GM12878 (cell line): ENCODE measurements at regions not wholly inside any gene's neighbourhood (a gene's known extent, or its start where the extent isn't known, plus 50 kb on each side); places are given as distances from the start of the nearest gene placed in this dataset.

Experiments
- BCL3 ChIP-seq: IDR thresholded peaks from 2 replicates; pipeline ENCODE4 v1.6.1; 2011; ENCODE audit warnings: borderline replicate concordance, low read depth, mild to moderate bottlenecking, moderate library complexity, low read length; ENCODE audit not compliant: insufficient read depth, poor library complexity, severe bottlenecking
- BCLAF1 ChIP-seq: fragments of 450-650 bp; IDR thresholded peaks from 2 replicates; pipeline ENCODE4 v1.6.1; 2017; ENCODE audit warnings: antibody characterized with exemption, mild to moderate bottlenecking, moderate library complexity
- CTCF ChIP-seq, 3 experiments: IDR thresholded peaks in 2 of 3; conservative IDR thresholded peaks in 1 of 3; 2 replicates each; pipeline ENCODE4 v1.5.1; 2011; ENCODE audit warnings: low read depth in 3 of 3, low read length in 3 of 3, mild to moderate bottlenecking in 3 of 3, control low read depth in 2 of 3, moderate library complexity in 2 of 3, inconsistent platforms in 1 of 3, mixed read lengths in 1 of 3; ENCODE audit not compliant: control insufficient read depth in 2 of 3, insufficient read depth in 1 of 3; ENCODE audit errors: extremely low read depth in 1 of 3
- EP300 ChIP-seq, 2 experiments: fragments of 150-350 bp in 1 of 2; IDR thresholded peaks; 2 replicates each; pipeline ENCODE4 v1.6.1; 2011 to 2012; ENCODE audit warnings: low read depth in 2 of 2, low read length in 2 of 2, borderline replicate concordance in 1 of 2, improper control_type of control experiment in 1 of 2, inconsistent platforms in 1 of 2; ENCODE audit not compliant: control insufficient read depth in 1 of 2
- MXI1 ChIP-seq: fragments of 150-350 bp; IDR thresholded peaks from 2 replicates; pipeline ENCODE4 v1.6.1; 2011; ENCODE audit warnings: low read depth, mild to moderate bottlenecking, inconsistent platforms, low read length, improper control_type of control experiment
- NR2C1 ChIP-seq: fragments of 450-650 bp; IDR thresholded peaks from 2 replicates; pipeline ENCODE4 v1.6.1; 2017; ENCODE audit warnings: antibody characterized with exemption, mild to moderate bottlenecking, moderate library complexity
- POLR2A ChIP-seq: IDR thresholded peaks from 2 replicates; pipeline ENCODE4 v1.6.1; 2011; ENCODE audit warnings: low read depth, mild to moderate bottlenecking, low read length
- POLR2AphosphoS5 ChIP-seq: IDR thresholded peaks from 2 replicates; pipeline ENCODE4 v1.6.1; 2011; ENCODE audit warnings: mild to moderate bottlenecking, low read length, inconsistent platforms
- RAD21 ChIP-seq: IDR thresholded peaks from 2 replicates; pipeline ENCODE4 v1.6.1; 2011; ENCODE audit warnings: mild to moderate bottlenecking, low read depth, low read length, moderate library complexity; ENCODE audit not compliant: insufficient read depth
- RFX5 ChIP-seq: IDR thresholded peaks from 2 replicates; pipeline ENCODE4 v1.6.1; 2011; ENCODE audit warnings: low read depth, low read length, improper control_type of control experiment
- SREBF2 ChIP-seq: IDR thresholded peaks from 2 replicates; pipeline ENCODE4 v1.6.1; 2012; ENCODE audit warnings: mild to moderate bottlenecking, low read length
- TAF1 ChIP-seq: IDR thresholded peaks from 2 replicates; pipeline ENCODE4 v1.6.1; 2011; ENCODE audit warnings: mild to moderate bottlenecking, low read depth, low read length, borderline replicate concordance

- TF ChIP-seq RFX5 (no peak), BCLAF1 (no peak), POLR2AphosphoS5 (no peak), NR2C1 (no peak), POLR2A (no peak), CTCF (IDR thresholded peaks at IDR 0.05 in 2 of 3, conservative IDR thresholded peaks at IDR 0.05 in 1 of 3; ENCODE audit: control insufficient read depth in 2 of 3, extremely low read depth in 1 of 3, insufficient read depth in 1 of 3, low read depth in 3 of 3, low read length in 3 of 3) (no peak), TAF1 (no peak), MXI1 (no peak), SREBF2 (no peak), BCL3 (no peak), EP300 (IDR thresholded peaks at IDR 0.05; ENCODE audit: borderline replicate concordance in 1 of 2, control insufficient read depth in 1 of 2, low read depth in 2 of 2, low read length in 2 of 2) (no peak), RAD21 (no peak)
These were observed 565.8 kb downstream of the BUD13 start for GRCh38 chr11:116207019-116207418.
